Esophagus muscularis mucosa (tissue), 4 donors: ENCODE measurements at regions not wholly inside any gene's neighbourhood (a gene's known extent, or its start where the extent isn't known, plus 50 kb on each side); places are given as distances from the start of the nearest gene placed in this dataset.

Source experiments
- DNase-seq: peaks from one replicate; pipeline ENCODE4 v3.0.0-alpha.2; 2017; ENCODE audit errors: extremely low spot score
- H3K27ac ChIP-seq, 4 donors: fragments of 200-600 bp; sonication (generic); replicated peaks in 1 of 4; 1 replicate in 3 of 4; 2 replicates in 1 of 4; pipeline ENCODE4 v1.5.1; 2016 to 2019; ENCODE audit warnings: mild to moderate bottlenecking in 1 of 4
- H3K27me3 ChIP-seq, 4 donors: fragments of 200-600 bp; sonication (generic); one replicate each; pipeline versions ENCODE4 v1.5.1 to v1.6.0; 2016 to 2019
- H3K36me3 ChIP-seq, 4 donors: fragments of 200-600 bp; sonication (generic); one replicate each; pipeline ENCODE4 v1.5.1; 2016 to 2019
- H3K4me1 ChIP-seq, 4 donors: fragments of 200-600 bp; sonication (generic); one replicate each; pipeline ENCODE4 v1.5.1; 2016 to 2019
- H3K4me3 ChIP-seq, 4 donors: fragments of 200-600 bp; sonication (generic); 1 replicate in 2 of 4; 2 replicates in 2 of 4; pipeline ENCODE4 v1.5.1; 2016 to 2019; ENCODE audit warnings: mild to moderate bottlenecking in 4 of 4, moderate library complexity in 1 of 4
- H3K9me3 ChIP-seq, 4 donors: fragments of 200-600 bp; sonication (generic); 1 replicate in 3 of 4; 2 replicates in 1 of 4; pipeline ENCODE4 v1.5.1; 2016 to 2019
- CTCF ChIP-seq, 3 experiments: fragments of 200-600 bp in 2 of 3; fragments of 450-650 bp in 1 of 3; sonication (generic) in 2 of 3; IDR thresholded peaks; one replicate each; pipeline ENCODE4 v1.5.1; 2017 to 2019; ENCODE audit warnings: antibody characterized with exemption in 3 of 3, mild to moderate bottlenecking in 2 of 3, moderate library complexity in 1 of 3
- EP300 ChIP-seq: sonication (generic); formaldehyde crosslinking; IDR thresholded peaks from one replicate; pipeline ENCODE4 v1.6.1; 2017; ENCODE audit warnings: antibody characterized with exemption
- POLR2A ChIP-seq: fragments of 450-650 bp; IDR thresholded peaks from one replicate; pipeline ENCODE4 v1.6.1; 2017; ENCODE audit warnings: antibody characterized with exemption, moderate library complexity, mild to moderate bottlenecking, low read depth
- POLR2AphosphoS5 ChIP-seq, 2 donors: sonication (generic); formaldehyde crosslinking; IDR thresholded peaks; one replicate each; pipeline ENCODE4 v1.6.1; 2017; ENCODE audit warnings: antibody characterized with exemption in 2 of 2
- WGBS: methylation state at CpG from one replicate; pipeline ENCODE4 v1.1.5; 2018; 5-methylcytosine and 5-hydroxymethylcytosine counted together
- intact Hi-C: fragments of 100-400 bp; cut with DNase I; formaldehyde crosslinking; loops from one replicate; pipeline ENCODE4 v1.15.1; 2023

- Histone ChIP-seq H3K27me3 (no peaks in the 10 kb centered on the region), H3K4me1 (no peaks in the 10 kb centered on the region), H3K4me3 (no peak overlapping the region), H3K36me3 (no peaks in the 10 kb centered on the region), H3K27ac (no peak overlapping the region), H3K9me3 (no peaks in the 10 kb centered on the region)
- intact Hi-C loops = no loop called here
- TF ChIP-seq EP300 (no peak), POLR2AphosphoS5 (IDR thresholded peaks at IDR 0.05) (no peak), CTCF (IDR thresholded peaks at IDR 0.05) (no peak), POLR2A (no peak)
- WGBS = 80% methylated on average over 2 of the region's 2 CpGs
- DNase-seq = no peak
Measured at GRCh38 chr6:71766146-71766760, 120.1 kb upstream of the RIMS1 start.

GRCh38 chr6:71766796-71767195 is 119.6 kb upstream of the RIMS1 start:
- H3K4me1 ChIP-seq = no peaks in the 10 kb centered on the region
- intact Hi-C loops = no loop called here
- H3K4me3 ChIP-seq = no peak overlapping the region
- H3K27me3 ChIP-seq = no peaks in the 10 kb centered on the region
- WGBS = 49% methylated on average over 3 of the region's 3 CpGs
- no peaks in the 10 kb centered on the region for H3K36me3 ChIP-seq
- no peak for DNase-seq
- H3K9me3 ChIP-seq = no peaks in the 10 kb centered on the region
- TF ChIP-seq CTCF (IDR thresholded peaks at IDR 0.05) = no peak
- TF ChIP-seq POLR2A = no peak
- TF ChIP-seq EP300 = no peak
- no peak for TF ChIP-seq POLR2AphosphoS5 (IDR thresholded peaks at IDR 0.05)
- no peak overlapping the region for H3K27ac ChIP-seq

GRCh38 chr6:71768356-71768755 is 118.0 kb upstream of the RIMS1 start:
- H3K4me3 ChIP-seq = no peak overlapping the region
- H3K9me3 ChIP-seq = no peaks in the 10 kb centered on the region
- no peaks in the 10 kb centered on the region for H3K4me1 ChIP-seq
- H3K36me3 ChIP-seq = no peaks in the 10 kb centered on the region
- intact Hi-C loops = no loop called here
- no peak for DNase-seq
- no peak overlapping the region for H3K27ac ChIP-seq
- H3K27me3 ChIP-seq = no peaks in the 10 kb centered on the region
- whole genome bisulfite sequencing = 26% methylated on average over 1 of the region's 1 CpG
- TF ChIP-seq POLR2AphosphoS5 (IDR thresholded peaks at IDR 0.05) (no peak), POLR2A (no peak), EP300 (no peak), CTCF (IDR thresholded peaks at IDR 0.05) (no peak)

- Histone ChIP-seq H3K27me3 (no peaks in the 10 kb centered on the region), H3K4me3 (no peak overlapping the region), H3K27ac (no peak overlapping the region), H3K9me3 (peaks cover 0 to 38% (median 29%) of the 10 kb centered on the region in 4 donors), H3K36me3 (no peaks in the 10 kb centered on the region), H3K4me1 (no peaks in the 10 kb centered on the region)
- WGBS = 89% methylated on average over 1 of the region's 1 CpG
- no peak for DNase-seq
- intact Hi-C loops = no loop called here
- TF ChIP-seq EP300 (no peak), POLR2AphosphoS5 (IDR thresholded peaks at IDR 0.05) (no peak), POLR2A (no peak), CTCF (IDR thresholded peaks at IDR 0.05) (no peak)
Measured at GRCh38 chr6:71808865-71809264, 77.5 kb upstream of the RIMS1 start.

- Histone ChIP-seq H3K9me3 (peaks cover 0 to 45% (median 29%) of the 10 kb centered on the region in 4 donors), H3K27ac (no peak overlapping the region), H3K36me3 (no peaks in the 10 kb centered on the region), H3K27me3 (no peaks in the 10 kb centered on the region), H3K4me3 (no peak overlapping the region), H3K4me1 (no peaks in the 10 kb centered on the region)
- WGBS = 75% methylated on average over 1 of the region's 1 CpG
- TF ChIP-seq POLR2AphosphoS5 (IDR thresholded peaks at IDR 0.05) (no peak), CTCF (IDR thresholded peaks at IDR 0.05) (no peak), POLR2A (no peak), EP300 (no peak)
- intact Hi-C loops = no loop called here
- no peak for DNase-seq
Measured at GRCh38 chr6:71810880-71811279, 75.5 kb upstream of the RIMS1 start.
